Activated CD8-positive, alpha-beta T cell treated with anti-CD3 and anti-CD28 coated beads for 36 hours (primary cell): ENCODE measurements at regions not wholly inside any gene's neighbourhood (a gene's known extent, or its start where the extent isn't known, plus 50 kb on each side); places are given as distances from the start of the nearest gene placed in this dataset.

Experiments used
- ATAC-seq: fragments of 200-7000 bp; cut with Tn5 transposase; one replicate; pipeline ENCODE4 v1.10.0; 2021; ENCODE audit warnings: mild to moderate bottlenecking, moderate library complexity
- CTCF ChIA-PET: fragments of 350-600 bp; sonication (Branson Sonifier 250); formaldehyde crosslinking; loops from one replicate; lab custom pipeline; 2021; ENCODE audit warnings: antibody characterized with exemption; lab: Charles Lee
- POLR2A ChIA-PET: fragments of 350-600 bp; sonication (Branson Sonifier 250); formaldehyde crosslinking; loops from one replicate; lab custom pipeline; 2021; ENCODE audit warnings: antibody characterized with exemption; lab: Charles Lee
- DNase-seq: peaks from one replicate; pipeline ENCODE4 v3.0.0-alpha.2; 2020
- H3K27ac Mint-ChIP-seq: one replicate; pipeline ENCODE4 v1.8.0; 2021; ENCODE audit warnings: mild to moderate bottlenecking, mixed read lengths
- H3K27me3 Mint-ChIP-seq: one replicate; pipeline ENCODE4 v1.8.0; 2021; ENCODE audit warnings: mixed read lengths
- H3K36me3 Mint-ChIP-seq: one replicate; pipeline ENCODE4 v1.8.0; 2021; ENCODE audit warnings: low read depth, mixed read lengths
- H3K4me1 Mint-ChIP-seq: one replicate; pipeline ENCODE4 v1.8.0; 2021; ENCODE audit warnings: low read depth, mixed read lengths
- H3K4me3 Mint-ChIP-seq: one replicate; pipeline ENCODE4 v1.8.0; 2021; ENCODE audit warnings: mild to moderate bottlenecking, moderate library complexity, mixed read lengths
- H3K9me3 Mint-ChIP-seq: one replicate; pipeline ENCODE4 v1.8.0; 2021; ENCODE audit warnings: mixed read lengths
- intact Hi-C: fragments of 100-400 bp; cut with micrococcal nuclease; formaldehyde crosslinking; loops from one replicate; pipeline ENCODE4 v1.10.0; 2022
- TF ChIP-seq, protein P1 (sequence below): fragments of 200-600 bp; IDR thresholded peaks from one replicate; pipeline ENCODE4 v1.8.0; 2022; ENCODE audit warnings: antibody characterized with exemption, mild to moderate bottlenecking

DNA sequence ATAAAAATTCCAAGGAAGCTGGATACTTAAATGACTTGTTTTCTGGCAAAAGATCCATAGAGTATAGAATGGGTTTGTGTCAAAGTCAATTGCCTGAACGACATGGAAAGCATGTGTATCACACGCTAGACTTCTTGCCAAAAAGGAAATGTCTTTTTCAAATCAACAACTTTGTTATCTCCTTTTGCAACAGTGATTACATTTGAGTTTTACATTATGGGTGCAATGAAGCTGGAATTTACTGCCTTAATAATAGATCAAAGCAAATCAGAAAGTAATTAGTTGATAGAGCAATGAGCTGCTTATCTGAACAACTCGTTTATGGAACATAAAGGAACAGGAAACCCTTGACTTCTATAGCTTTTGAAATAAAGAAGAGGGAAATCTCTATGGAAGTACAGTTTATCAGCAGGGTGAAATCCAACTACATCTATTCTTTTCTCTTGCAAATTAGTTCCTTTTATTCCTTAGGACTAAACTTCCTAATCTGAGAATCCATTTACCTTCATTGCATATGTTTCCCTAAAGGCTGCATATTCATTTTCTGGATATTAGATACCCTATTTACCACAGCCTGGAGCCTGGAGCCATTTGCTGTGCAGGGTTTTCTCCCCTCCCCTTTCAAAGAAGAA, 415.1 kb upstream of the NECTIN3 start:
- no peaks in the 10 kb centered on the region for H3K9me3 Mint-ChIP-seq
- CTCF ChIA-PET, result no interaction called here

GRCh38 chr3:110664148-110664547, 407.5 kb upstream of the NECTIN3 start:
- CTCF ChIA-PET, result no interaction called here
- no peak for DNase-seq
- no peak overlapping the region for H3K4me3 Mint-ChIP-seq
- no peak overlapping the region for H3K27ac Mint-ChIP-seq
- H3K4me1 Mint-ChIP-seq, result no peaks in the 10 kb centered on the region
- TF ChIP-seq, protein P1, sequence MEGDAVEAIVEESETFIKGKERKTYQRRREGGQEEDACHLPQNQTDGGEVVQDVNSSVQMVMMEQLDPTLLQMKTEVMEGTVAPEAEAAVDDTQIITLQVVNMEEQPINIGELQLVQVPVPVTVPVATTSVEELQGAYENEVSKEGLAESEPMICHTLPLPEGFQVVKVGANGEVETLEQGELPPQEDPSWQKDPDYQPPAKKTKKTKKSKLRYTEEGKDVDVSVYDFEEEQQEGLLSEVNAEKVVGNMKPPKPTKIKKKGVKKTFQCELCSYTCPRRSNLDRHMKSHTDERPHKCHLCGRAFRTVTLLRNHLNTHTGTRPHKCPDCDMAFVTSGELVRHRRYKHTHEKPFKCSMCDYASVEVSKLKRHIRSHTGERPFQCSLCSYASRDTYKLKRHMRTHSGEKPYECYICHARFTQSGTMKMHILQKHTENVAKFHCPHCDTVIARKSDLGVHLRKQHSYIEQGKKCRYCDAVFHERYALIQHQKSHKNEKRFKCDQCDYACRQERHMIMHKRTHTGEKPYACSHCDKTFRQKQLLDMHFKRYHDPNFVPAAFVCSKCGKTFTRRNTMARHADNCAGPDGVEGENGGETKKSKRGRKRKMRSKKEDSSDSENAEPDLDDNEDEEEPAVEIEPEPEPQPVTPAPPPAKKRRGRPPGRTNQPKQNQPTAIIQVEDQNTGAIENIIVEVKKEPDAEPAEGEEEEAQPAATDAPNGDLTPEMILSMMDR, result no peak
- intact Hi-C loops, result no loop called here
- POLR2A ChIA-PET, result no interaction called here
- no peak for ATAC-seq
- H3K27me3 Mint-ChIP-seq, result peaks cover 3% of the 10 kb centered on the region
- H3K36me3 Mint-ChIP-seq, result no peaks in the 10 kb centered on the region
- H3K9me3 Mint-ChIP-seq, result peaks cover 5% of the 10 kb centered on the region

More for the DNA sequence above, 415.1 kb upstream of the NECTIN3 start:
- Mint-ChIP-seq H3K4me3 (no peak overlapping the region), H3K36me3 (no peaks in the 10 kb centered on the region), H3K27me3 (no peaks in the 10 kb centered on the region), H3K27ac (no peak overlapping the region), H3K4me1 (no peaks in the 10 kb centered on the region)
- DNase-seq (no peak), ATAC-seq (no peak)
- intact Hi-C loops, result no loop called here
- TF ChIP-seq, protein P1, result no peak
- POLR2A ChIA-PET, result no interaction called here

GRCh38 chr3:110666495-110666894, 405.1 kb upstream of the NECTIN3 start:
- H3K4me1 Mint-ChIP-seq, result no peaks in the 10 kb centered on the region

DNA sequence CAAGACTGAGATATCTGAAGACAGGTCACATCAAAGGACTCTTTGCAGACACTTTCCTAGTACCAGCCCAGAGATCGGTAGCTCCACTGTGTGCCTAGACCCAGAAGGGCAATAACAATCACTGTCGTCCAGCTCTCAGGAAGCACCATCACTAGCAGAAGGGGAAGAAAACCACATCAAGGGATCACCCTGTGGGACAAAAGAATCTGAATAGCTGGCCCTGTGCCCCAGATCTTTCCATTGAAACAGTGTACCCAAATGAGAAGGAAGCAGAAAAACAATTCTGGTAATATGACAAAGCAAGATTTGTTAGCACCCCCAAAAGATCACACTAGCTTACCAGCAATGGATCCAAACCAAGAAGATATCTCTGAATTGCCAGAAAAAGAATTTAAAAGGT, 404.4 kb upstream of the NECTIN3 start:
- ChIA-PET POLR2A (no interaction called here), CTCF (no interaction called here)
- H3K27ac Mint-ChIP-seq, result no peak overlapping the region
- intact Hi-C loops, result no loop called here
- ATAC-seq (no peak), DNase-seq (no peak)
- TF ChIP-seq, protein P1, result no peak
- H3K4me1 Mint-ChIP-seq, result no peaks in the 10 kb centered on the region
- H3K9me3 Mint-ChIP-seq, result peaks cover 15% of the 10 kb centered on the region
- H3K36me3 Mint-ChIP-seq, result no peaks in the 10 kb centered on the region
- peaks cover 3% of the 10 kb centered on the region for H3K27me3 Mint-ChIP-seq
- H3K4me3 Mint-ChIP-seq, result no peak overlapping the region

More at GRCh38 chr3:110666495-110666894, 405.1 kb upstream of the NECTIN3 start:
- no peaks in the 10 kb centered on the region for H3K36me3 Mint-ChIP-seq
- TF ChIP-seq, protein P1, result no peak
- DNase-seq, result no peak
- H3K4me3 Mint-ChIP-seq, result no peak overlapping the region
- ChIA-PET CTCF (no interaction called here), POLR2A (no interaction called here)
- ATAC-seq, result no peak
- intact Hi-C loops, result no loop called here
- H3K9me3 Mint-ChIP-seq, result peaks cover 15% of the 10 kb centered on the region
- peaks cover 3% of the 10 kb centered on the region for H3K27me3 Mint-ChIP-seq
- no peak overlapping the region for H3K27ac Mint-ChIP-seq

- ATAC-seq, result no peak
- Mint-ChIP-seq H3K4me3 (no peak overlapping the region), H3K9me3 (peaks cover 15% of the 10 kb centered on the region), H3K27ac (no peak overlapping the region), H3K36me3 (no peaks in the 10 kb centered on the region), H3K4me1 (no peaks in the 10 kb centered on the region), H3K27me3 (peaks cover 2% of the 10 kb centered on the region)
- TF ChIP-seq, protein P1, result no peak
- intact Hi-C loops, result no loop called here
- DNase-seq, result no peak
- POLR2A ChIA-PET, result no interaction called here
- CTCF ChIA-PET, result no interaction called here
Observed at GRCh38 chr3:110670407-110670806, 401.2 kb upstream of the NECTIN3 start.
